GM18511 (cell line): ENCODE measurements at regions not wholly inside any gene's neighbourhood (a gene's known extent, or its start where the extent isn't known, plus 50 kb on each side); places are given as distances from the start of the nearest gene placed in this dataset.

ENCODE experiments used
- ATAC-seq: cut with Tn5 transposase; IDR thresholded peaks from one replicate; pipeline ENCODE4 v1.9.1; 2021; ENCODE audit warnings: mild to moderate bottlenecking, moderate library complexity; ENCODE audit not compliant: unreplicated experiment

DNA sequence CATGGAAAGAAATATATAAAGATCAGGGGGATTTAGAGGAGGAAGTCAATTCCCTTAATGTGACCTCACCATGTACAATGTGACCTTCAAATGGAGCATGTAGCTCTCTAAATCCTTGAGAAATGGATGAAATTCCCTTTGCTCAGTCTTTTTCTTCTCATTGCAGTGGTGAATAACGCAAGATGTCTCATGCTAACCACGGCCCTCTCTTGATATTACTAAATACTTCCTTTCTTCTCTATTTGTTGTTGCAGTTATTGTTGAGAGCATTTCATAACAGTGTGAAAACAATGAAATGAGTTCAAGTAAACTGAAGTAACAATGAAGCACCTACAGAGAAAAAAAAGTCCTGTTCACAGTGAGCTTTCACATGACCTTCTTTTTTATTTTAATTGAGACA is 55.6 kb downstream of the ZNF281 start:
- no peak for ATAC-seq

DNA sequence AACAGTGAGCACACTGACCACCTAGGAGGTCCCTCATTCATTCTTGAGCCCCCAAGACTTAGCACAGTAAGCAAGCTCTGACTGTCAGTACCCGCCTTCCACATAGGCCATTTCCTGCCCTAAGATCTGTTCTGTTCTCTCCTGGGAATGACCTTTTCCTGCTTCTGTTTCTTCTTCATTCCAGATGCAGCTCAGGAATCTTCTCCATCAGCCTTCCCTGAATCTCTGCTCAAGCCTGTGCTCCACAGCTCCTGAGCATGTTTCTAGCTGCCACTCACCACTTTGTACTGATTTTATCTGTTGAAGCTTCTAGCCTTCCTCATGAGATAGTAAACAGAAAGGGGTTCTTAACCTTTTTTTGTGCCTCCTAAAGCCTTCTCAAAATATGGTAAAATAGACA is 56.6 kb downstream of the ZNF281 start:
- no peak for ATAC-seq

DNA sequence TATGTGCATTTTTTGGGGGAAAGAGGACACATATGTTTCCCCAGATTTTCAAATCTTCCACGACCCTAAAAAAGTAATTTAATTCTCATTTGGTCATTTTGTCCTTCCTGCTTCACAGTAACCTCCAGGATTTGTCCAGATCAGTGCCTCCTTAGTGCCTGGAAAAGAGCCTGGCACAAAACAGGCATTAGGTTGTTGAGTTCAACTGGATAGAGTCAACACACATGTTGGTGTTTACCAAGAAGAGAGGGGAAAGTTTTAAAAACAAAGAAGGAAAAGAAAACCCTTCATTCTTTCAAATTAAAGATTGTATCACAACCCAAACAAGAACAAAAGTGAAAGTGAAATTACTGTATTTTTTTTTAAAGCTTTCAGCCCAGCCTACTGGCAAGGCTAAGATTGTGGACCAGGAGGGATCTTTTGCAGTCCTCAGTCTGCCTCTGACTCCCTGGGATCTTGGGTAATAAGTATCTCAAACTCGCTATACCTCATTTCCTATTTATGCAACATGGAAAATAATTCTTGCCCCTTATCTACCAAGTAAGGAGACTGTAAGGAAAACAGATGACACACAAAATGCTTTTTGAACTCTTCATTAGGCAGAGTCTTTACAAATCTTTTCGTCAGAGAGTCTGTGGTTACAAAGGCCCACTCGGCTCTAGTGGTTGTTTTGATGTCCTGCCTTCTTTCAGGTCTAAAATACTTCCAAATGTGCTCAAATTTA is 57.8 kb downstream of the ZNF281 start:
- ATAC-seq, result no peak

DNA sequence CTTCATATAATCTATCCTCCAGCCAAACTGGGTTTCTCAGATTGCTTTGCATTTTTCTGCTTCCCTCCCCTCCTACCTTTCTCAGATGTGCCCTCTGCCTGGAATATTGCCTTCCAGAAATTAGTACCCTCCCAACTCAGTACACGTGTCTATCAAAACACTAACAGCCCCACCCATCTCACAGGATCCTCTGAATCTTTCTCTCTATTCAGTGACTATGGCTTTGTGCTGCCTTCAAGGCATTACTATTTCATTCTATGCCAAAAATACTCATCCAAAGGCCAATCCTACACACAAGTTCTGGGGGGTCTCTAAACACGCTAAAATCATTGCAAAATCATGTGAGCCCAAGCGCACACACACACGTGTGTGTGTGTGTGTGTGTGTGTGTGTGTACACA is 58.4 kb downstream of the ZNF281 start:
- ATAC-seq, result no peak

DNA sequence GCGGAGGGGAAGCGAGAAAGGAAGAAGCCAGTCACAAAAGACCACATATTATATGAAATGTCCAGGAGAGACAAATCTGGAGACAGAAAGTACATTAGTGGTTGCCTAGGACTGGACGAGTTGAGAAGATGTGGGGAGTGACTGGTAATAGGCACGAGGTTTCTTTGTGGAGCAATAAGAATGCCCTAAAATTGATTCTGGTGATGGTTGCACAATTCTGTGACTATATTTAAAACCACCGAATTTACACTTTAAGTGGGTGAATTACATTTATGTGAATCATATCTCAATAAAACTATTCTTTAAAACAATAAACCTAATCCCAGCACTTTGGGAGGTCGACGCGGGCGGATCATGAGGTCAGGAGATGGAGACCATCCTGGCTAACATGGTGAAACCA is 63.1 kb downstream of the ZNF281 start:
- no peak for ATAC-seq

DNA sequence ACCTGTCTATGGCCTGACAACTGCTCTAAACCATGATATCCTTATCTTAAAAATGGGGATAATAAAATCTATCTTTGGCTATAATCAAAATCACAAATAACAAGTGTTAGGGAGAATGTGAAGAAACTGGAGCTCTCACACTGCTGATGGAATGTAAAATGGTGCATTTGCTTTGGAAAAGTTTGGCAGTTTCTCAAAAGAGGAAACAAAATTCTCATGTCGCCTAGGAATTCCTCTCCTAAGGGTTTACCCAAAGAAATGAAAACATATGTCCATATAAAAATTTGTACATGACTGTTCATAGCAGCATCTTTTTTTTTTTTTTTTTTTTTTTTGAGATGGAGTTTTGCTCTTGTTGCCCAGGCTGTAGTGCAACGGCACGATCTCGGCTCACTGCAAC is 64.3 kb downstream of the ZNF281 start:
- ATAC-seq, result no peak

DNA sequence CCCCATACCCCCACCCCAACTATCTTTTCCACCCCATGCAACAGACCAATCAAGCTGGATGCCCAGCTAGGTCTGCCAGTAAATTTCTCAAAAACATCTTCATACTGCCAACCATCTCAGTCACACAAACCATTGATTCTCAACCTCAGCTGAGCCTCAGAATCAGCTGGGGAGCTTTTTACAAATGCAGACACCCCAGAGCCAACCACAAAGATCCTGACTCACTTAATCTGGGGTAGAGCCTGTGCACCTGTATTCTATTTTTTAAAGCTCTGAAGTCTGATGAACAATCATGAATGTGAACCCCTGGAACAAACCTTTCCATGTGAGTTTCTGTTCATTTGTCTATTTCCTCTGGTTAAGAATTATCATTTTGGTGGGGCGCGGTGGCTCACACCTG is 66.0 kb downstream of the ZNF281 start:
- ATAC-seq, result no peak

DNA sequence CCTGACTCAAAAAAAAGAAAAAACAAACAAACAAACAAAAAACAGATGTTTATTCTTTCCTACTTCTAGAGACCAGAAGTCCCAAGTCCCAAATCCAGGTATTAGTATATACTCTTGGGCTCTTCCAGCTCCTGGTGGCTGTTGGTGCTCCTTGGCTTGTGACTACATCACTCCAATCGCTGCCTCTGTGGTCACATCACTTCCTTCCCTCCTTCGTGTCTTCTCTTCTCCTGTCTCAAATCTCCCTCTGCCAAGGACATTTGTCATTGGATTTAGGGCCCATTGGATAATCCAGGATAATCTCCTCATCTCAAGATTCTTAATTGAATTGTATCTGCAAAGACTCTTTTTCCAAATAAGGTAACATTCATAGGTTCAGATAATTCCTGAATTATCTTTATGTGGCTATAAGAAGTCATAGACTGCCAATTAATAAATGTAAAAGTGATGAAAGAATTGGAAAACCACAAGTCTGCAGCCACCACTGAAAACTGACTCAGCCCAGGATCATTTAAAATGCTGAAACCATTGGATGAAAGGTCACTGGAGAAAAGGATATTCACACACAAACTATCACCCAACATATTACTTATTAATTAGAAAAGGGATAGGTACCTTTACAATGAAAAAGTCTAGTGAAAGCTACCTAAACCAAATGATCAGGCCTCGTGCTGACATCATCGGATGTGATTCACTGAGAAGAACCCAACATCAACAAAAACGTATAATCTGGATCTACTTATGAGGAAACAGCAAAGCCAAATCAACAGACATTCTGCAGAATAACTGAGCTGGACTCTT is 67.1 kb downstream of the ZNF281 start:
- ATAC-seq, result no peak

DNA sequence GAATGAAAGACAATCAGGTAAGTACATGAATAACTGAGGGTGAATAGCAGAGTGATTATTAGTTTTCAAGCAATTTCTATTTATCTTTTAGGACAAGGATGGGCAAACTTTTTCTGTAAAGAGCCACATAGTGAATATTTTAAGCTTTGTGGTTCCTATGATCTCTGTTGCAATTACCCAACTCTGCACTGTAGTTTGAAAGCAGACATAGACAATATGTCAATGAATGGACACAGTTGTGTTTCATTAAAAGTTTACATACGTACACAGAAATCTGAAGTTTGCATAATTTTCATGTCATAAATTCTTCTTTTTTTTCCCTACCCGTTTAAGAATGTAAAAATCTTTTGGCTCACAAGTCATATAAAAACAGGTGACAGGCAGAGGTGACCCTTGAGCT is 71.4 kb downstream of the ZNF281 start:
- ATAC-seq, result no peak

DNA sequence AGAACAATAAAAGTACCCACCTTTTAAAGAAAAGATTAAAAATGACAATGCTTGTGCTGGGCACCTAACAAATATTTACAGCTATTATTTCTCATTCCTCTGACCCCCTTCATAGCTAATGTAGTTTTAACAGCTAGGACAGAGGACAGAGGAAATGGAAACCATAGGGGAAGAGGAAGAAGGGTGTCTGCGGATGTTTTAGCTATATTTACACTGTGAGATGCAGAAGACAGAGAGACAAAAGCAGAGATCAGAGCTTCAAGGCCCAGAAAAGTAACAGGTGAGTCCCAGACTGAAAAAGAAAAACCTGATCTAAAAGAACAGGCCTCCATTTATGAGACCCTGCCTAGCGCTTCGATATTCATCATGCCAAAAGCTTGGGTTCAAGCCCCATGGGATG is 72.0 kb downstream of the ZNF281 start:
- peak; percentile 45 for ATAC-seq

DNA sequence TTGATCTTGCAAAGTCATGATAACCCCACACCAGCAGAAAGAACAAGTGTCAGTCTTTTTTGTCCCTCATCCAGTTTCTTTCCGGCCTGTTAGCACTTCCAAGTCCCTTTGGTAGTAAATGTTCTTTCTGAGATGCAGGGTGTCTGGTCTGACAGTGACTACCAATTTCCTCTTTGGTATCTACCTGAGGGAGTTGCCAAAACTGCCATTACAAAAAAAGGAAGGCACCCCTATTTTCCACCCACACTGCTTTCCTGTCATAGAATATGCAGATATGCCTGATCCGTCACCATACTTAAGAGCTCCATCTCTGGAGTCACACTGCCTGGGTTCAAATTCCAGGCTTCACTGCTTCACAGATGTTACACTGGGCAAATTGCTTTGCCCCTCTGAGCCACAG is 72.4 kb downstream of the ZNF281 start:
- ATAC-seq, result peak; percentile 70

DNA sequence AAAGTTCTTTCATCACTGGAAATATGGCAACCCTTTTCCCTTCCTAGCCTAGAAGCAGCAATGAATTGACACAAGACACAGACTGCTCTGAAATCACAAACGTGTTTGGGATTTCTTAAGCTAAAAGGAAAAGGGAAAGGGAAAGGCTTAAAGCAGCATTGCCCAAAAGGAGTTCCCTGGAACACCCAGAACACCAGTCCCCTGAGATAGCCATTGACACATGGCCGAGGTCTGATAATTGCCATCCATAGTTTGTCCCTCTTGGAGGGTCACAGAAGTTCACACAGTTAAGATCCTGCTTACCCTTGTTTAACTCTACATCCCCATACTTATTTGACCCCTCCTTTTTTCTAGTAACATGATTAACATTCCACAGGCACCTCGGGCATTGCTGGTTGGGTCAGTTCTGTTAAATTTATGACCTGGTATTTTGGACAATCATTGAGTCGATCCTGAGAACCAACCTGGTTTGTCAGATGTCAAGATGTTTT is 72.9 kb downstream of the ZNF281 start:
- no peak for ATAC-seq

DNA sequence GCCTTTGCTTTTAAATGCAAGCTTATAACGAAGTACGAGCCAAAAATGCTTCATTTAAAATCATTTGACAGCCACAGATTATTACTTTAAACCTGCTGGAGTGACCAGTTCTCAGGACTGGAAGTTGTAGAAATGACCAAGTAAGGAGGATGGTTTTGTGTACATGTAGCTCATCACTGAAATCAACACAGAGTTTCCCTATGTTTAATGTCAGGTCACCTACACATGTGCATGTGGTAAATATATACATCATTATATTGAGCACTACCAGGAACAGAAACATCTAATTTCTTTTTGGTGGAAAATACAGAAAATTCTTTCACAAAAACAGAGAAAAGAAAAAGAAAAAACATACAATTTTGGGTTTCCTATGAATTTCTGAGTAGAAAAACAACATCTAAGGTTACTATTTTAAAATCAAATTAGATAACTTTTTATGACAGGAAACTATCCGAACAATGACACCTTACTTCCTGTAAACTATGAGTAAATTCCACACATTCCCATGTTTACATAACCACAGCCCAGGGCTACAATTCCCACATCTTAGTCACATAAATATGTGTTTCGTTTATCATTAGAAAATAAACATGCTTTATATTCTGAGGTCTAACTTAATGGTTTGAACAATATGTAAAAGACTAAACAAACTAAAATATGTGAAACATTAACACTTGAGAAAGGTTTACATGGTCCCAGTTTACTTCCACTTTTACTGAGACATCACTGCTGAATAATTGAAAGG is 73.6 kb downstream of the ZNF281 start:
- ATAC-seq, result no peak

DNA sequence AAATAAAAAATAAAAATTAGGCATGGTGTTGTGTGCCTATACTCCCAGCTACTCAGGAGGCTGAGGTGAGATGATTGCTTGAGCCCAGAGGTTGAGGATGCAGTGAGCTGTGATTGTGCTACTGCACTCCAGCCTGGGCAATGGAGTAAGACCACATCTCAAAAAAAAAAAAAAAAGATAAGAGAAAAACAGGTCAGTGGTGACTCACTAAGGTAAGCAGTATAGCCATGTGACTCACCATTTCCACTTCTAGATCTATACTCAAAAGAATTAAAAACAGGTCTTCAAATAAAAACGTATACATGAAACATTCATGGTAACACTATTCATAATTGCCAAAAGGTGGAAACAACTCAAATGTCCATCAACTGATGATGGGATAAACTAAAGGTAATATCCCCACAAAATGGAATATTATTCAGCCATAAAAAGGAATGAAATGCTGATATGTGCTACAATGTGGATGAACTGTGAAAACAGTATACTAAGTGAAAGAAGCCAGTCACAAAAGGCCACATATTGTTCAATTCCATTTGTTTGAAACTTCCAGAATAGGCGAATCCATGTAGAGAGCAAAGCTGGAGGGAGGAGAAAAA is 75.1 kb downstream of the ZNF281 start:
- no peak for ATAC-seq

DNA sequence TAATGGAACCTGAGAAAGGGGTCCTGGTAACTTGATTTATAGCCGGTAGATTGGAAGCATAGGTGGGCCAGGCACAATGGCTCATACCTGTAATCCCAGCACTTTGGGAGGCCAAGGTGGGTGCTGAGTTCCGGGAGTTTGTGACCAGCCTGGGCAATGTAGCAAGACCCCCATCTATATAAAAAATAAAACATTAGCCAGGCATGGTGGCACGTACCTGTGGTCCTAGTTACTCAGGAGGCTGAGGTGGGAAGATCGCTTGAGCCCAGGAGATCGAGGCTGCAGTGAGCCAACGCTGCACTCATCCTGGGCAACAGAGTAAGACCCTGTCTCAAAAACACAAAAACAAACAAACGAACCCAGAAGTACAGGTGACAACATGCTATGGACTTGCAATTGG is 76.5 kb downstream of the ZNF281 start:
- no peak for ATAC-seq

DNA sequence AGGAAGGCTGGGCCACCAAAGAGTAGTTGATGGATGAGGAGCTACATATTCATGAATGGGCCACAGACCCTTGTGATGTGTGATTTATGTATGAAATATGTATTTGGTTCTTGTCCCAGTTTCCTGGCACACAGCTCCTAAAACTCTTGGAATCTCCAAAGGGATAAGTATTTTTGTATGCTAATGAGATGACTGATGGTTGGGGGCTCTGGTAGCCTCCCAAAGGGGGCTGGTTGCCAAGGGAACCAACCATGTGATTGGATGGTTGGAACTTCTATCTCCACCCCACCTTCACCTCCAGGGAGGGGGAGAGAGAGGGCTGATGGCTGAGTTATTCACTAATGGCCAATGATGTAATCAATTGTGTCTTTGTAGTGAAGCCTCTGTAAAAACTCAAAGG is 77.1 kb downstream of the ZNF281 start:
- no peak for ATAC-seq

DNA sequence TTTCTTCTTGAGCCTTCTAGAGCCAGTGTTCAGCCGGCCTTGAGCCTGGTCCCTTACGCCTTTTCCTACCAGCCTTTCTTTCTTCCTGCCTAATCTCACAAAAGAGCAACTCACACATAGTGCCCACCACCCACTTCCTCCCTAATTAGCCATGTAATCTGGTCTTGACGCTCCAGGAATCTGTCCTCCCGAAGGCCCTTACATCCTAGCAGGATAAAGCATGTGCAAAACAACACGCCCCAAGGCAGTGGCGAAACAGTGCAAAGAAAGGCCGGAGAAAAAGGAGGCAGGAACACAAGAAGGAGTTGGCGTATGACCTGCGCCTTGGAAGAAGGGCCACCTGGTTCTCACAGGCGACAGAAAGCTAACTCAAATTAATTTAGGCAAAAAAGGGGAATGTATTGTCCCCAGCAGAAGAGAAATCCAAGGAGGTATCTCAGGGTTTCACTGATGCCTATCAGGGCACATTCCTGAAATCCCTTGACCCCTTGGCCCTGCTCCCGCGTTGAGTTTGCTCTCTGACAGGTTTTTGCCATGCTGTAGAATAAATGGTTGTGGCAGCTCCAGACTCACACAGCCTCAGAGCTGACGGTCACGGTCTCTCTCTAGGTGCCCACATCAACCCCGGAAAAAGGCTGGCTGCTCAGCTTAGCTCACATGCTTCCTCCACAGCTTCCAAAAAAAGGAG is 79.0 kb downstream of the ZNF281 start:
- no peak for ATAC-seq

DNA sequence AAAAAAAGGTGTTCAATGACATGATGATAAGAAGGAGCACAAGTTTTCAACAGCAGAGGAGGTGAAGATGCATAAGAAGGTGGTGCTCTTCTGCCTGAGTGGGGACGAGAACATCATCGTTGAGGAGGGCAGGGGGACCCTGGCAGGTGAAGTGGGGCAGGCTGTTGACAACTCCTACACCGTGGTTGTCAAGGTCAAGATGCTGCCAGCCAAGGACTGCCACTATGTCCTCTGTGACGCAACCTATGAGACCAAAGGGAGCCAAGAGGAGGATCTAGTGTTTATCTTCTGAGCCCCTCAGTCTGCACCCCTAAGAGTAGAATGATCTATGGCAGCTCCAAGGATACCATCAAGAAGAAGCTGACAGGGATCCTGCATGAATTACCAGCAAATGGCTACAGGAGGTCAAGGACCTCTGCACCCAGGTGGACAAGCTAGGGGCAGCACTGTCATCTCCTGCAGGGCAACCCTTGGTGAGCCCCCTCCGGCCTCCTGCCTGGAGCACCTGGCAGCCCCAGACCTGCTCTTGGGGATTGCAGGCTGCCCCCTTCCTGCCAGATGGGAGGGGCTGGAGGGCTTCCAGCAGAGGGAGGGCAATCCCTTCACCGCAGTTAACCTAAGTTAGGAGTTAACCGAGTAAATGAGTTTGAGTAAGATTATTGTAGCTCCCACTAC is 80.5 kb downstream of the ZNF281 start:
- no peak for ATAC-seq

DNA sequence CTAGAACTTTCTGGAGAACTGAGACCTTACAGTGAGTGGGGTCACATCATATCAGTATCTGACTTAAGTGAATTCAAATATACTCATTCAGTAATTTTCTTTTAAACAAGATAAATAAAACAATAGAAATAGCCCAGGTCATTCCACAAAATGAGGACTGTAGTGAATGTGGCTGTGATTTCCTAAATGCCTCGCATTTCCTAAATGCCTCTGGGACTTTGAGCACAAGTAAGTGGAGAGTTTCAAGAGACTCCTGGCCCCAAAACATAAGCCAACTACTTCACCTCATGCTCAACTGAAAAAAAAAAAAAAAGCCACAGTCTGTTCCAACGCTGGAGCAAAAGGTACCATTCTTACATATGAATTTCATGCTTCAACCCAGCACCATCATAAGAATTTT is 81.5 kb downstream of the ZNF281 start:
- ATAC-seq, result no peak

DNA sequence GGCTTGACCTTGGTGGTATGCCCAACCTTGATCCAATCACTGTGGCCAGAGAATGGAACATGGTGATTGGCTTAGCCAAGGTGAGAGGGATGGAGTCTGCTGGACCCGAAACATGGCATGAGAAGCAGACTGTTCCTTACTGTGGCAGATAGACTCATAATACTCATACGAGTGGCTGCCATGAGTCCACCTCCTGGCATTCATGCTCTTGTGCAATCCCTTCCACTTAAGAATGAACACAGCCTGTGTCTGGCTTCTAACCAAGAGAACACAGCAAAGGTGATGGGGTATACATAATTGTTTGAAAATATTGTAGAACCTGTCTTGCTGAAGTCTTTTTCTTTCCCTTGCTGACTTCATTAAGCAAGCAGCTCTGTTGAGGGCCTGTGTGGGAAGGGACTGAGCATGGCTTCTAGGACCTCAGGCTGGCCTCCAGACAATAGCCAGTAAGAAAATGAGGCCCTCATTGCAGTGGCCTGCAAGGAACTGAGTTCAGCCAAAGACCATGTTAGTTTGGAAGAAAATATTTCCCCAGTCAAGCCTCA is 85.9 kb downstream of the ZNF281 start:
- no peak for ATAC-seq
